BLaER1 treated with 17β-estradiol and CSF1 and Interleukin-3, amounts not matched to agents 10 nM and 100 nM (cell line): ENCODE measurements at regions not wholly inside any gene's neighbourhood (a gene's known extent, or its start where the extent isn't known, plus 50 kb on each side); places are given as distances from the start of the nearest gene placed in this dataset.

Source experiments
- H3K27ac ChIP-seq, 11 experiments: shearing (Covaris generic); formaldehyde crosslinking; 2 replicates each; pipeline ENCODE4 v1.8.1; 2022
- H3K27me3 ChIP-seq, 11 experiments: shearing (Covaris generic); formaldehyde crosslinking; 2 replicates each; pipeline ENCODE4 v1.8.1; 2022
- H3K36me3 ChIP-seq, 11 experiments: shearing (Covaris generic); formaldehyde crosslinking; 2 replicates each; pipeline ENCODE4 v1.8.1; 2022
- H3K4me1 ChIP-seq, 10 experiments: shearing (Covaris generic); formaldehyde crosslinking; 2 replicates each; pipeline ENCODE4 v1.8.1; 2022
- H3K4me2 ChIP-seq, 11 experiments: shearing (Covaris generic); formaldehyde crosslinking; 2 replicates each; pipeline ENCODE4 v1.8.1; 2022
- H3K4me3 ChIP-seq, 10 experiments: shearing (Covaris generic); formaldehyde crosslinking; 2 replicates each; pipeline ENCODE4 v1.8.1; 2022
- H3K9ac ChIP-seq, 11 experiments: shearing (Covaris generic); formaldehyde crosslinking; 2 replicates each; pipeline ENCODE4 v1.8.1; 2022
- H3K9me3 ChIP-seq, 11 experiments: shearing (Covaris generic); formaldehyde crosslinking; replicated peaks in 1 of 11; 2 replicates each; pipeline ENCODE4 v1.8.1; 2022
- H4K20me1 ChIP-seq, 11 experiments: shearing (Covaris generic); formaldehyde crosslinking; 2 replicates each; pipeline ENCODE4 v1.8.1; 2022
- Cebpa-rat ChIP-seq, 11 experiments: shearing (Covaris generic); IDR thresholded peaks; 2 replicates each; pipeline ENCODE4 v1.8.1; 2022

GRCh38 chr17:70653850-70654249 is 484.5 kb downstream of the KCNJ2 start:
- H3K4me1 ChIP-seq, result peaks cover 0 to 14% (median 4%) of the 10 kb centered on the region in 10 experiments; a peak in 9 of 20 replicates
- no peaks in the 10 kb centered on the region for H4K20me1 ChIP-seq
- no peak overlapping the region for H3K27ac ChIP-seq
- no peaks in the 10 kb centered on the region for H3K27me3 ChIP-seq
- no peak overlapping the region for H3K9ac ChIP-seq
- H3K4me3 ChIP-seq, result no peak overlapping the region
- no peaks in the 10 kb centered on the region for H3K9me3 ChIP-seq
- no peak for TF ChIP-seq Cebpa-rat (IDR thresholded peaks at IDR 0.05)
- no peaks in the 10 kb centered on the region for H3K36me3 ChIP-seq
- H3K4me2 ChIP-seq, result no peak overlapping the region

- H3K4me3 ChIP-seq, result no peak overlapping the region
- no peaks in the 10 kb centered on the region for H4K20me1 ChIP-seq
- no peak overlapping the region for H3K4me2 ChIP-seq
- H3K27me3 ChIP-seq, result no peaks in the 10 kb centered on the region
- H3K36me3 ChIP-seq, result no peaks in the 10 kb centered on the region
- H3K4me1 ChIP-seq, result peaks cover 0 to 14% (median 4%) of the 10 kb centered on the region in 10 experiments; a peak in 9 of 20 replicates
- H3K9ac ChIP-seq, result no peak overlapping the region
- no peaks in the 10 kb centered on the region for H3K9me3 ChIP-seq
- TF ChIP-seq Cebpa-rat (IDR thresholded peaks at IDR 0.05), result no peak
- no peak overlapping the region for H3K27ac ChIP-seq
Observed at GRCh38 chr17:70654706-70655105, 485.4 kb downstream of the KCNJ2 start.

- no peak for TF ChIP-seq Cebpa-rat (IDR thresholded peaks at IDR 0.05)
- Histone ChIP-seq H3K27ac (no peak overlapping the region), H3K4me3 (no peak overlapping the region), H4K20me1 (no peaks in the 10 kb centered on the region), H3K9ac (no peak overlapping the region), H3K9me3 (no peaks in the 10 kb centered on the region), H3K36me3 (no peaks in the 10 kb centered on the region), H3K4me2 (no peak overlapping the region), H3K27me3 (no peaks in the 10 kb centered on the region), H3K4me1 (peaks cover 0 to 14% (median 4%) of the 10 kb centered on the region in 10 experiments; a peak in 9 of 20 replicates)
Observed at GRCh38 chr17:70655176-70655958, 486.0 kb downstream of the KCNJ2 start.

- no peak overlapping the region for H3K27ac ChIP-seq
- no peak overlapping the region for H3K9ac ChIP-seq
- H3K27me3 ChIP-seq, result no peaks in the 10 kb centered on the region
- peaks cover 0 to 14% (median 4%) of the 10 kb centered on the region in 10 experiments; a peak in 9 of 20 replicates for H3K4me1 ChIP-seq
- H3K36me3 ChIP-seq, result no peaks in the 10 kb centered on the region
- H4K20me1 ChIP-seq, result no peaks in the 10 kb centered on the region
- no peak overlapping the region for H3K4me2 ChIP-seq
- TF ChIP-seq Cebpa-rat (IDR thresholded peaks at IDR 0.05), result no peak
- no peaks in the 10 kb centered on the region for H3K9me3 ChIP-seq
- no peak overlapping the region for H3K4me3 ChIP-seq
Observed at GRCh38 chr17:70658317-70658716, 489.0 kb downstream of the KCNJ2 start.

- TF ChIP-seq Cebpa-rat (IDR thresholded peaks at IDR 0.05), result no peak
- H3K36me3 ChIP-seq, result no peaks in the 10 kb centered on the region
- no peak overlapping the region for H3K9ac ChIP-seq
- no peak overlapping the region for H3K27ac ChIP-seq
- no peaks in the 10 kb centered on the region for H3K27me3 ChIP-seq
- H4K20me1 ChIP-seq, result no peaks in the 10 kb centered on the region
- no peak overlapping the region for H3K4me2 ChIP-seq
- H3K9me3 ChIP-seq, result no peaks in the 10 kb centered on the region
- H3K4me3 ChIP-seq, result no peak overlapping the region
- H3K4me1 ChIP-seq, result peaks cover 0 to 14% (median 4%) of the 10 kb centered on the region in 10 experiments; a peak in 9 of 20 replicates
Observed at GRCh38 chr17:70658840-70659239, 489.5 kb downstream of the KCNJ2 start.

- Histone ChIP-seq H4K20me1 (no peaks in the 10 kb centered on the region), H3K4me1 (peaks cover 0 to 9% (median 3%) of the 10 kb centered on the region in 10 experiments; a peak in 9 of 20 replicates), H3K4me2 (no peak overlapping the region), H3K9me3 (no peaks in the 10 kb centered on the region), H3K36me3 (no peaks in the 10 kb centered on the region), H3K27ac (no peak overlapping the region), H3K9ac (no peak overlapping the region), H3K27me3 (no peaks in the 10 kb centered on the region), H3K4me3 (no peak overlapping the region)
- no peak for TF ChIP-seq Cebpa-rat (IDR thresholded peaks at IDR 0.05)
Observed at GRCh38 chr17:70661342-70662222, 492.2 kb downstream of the KCNJ2 start.

GRCh38 chr17:70668276-70668937 is 499.1 kb downstream of the KCNJ2 start:
- no peaks in the 10 kb centered on the region for H3K27me3 ChIP-seq
- H3K9ac ChIP-seq, result no peak overlapping the region
- H3K4me2 ChIP-seq, result no peak overlapping the region
- 0 out of 20 replicates have a peak, but pooled peaks cover 0 to 1% (median 0%) of the 10 kb centered on the region in 10 experiments for H3K4me1 ChIP-seq
- H3K27ac ChIP-seq, result no peak overlapping the region
- no peak for TF ChIP-seq Cebpa-rat (IDR thresholded peaks at IDR 0.05)
- no peaks in the 10 kb centered on the region for H3K9me3 ChIP-seq
- H3K36me3 ChIP-seq, result no peaks in the 10 kb centered on the region
- no peak overlapping the region for H3K4me3 ChIP-seq
- H4K20me1 ChIP-seq, result no peaks in the 10 kb centered on the region

- no peak for TF ChIP-seq Cebpa-rat (IDR thresholded peaks at IDR 0.05)
- H3K4me1 ChIP-seq, result peaks cover 0 to 7% (median 0%) of the 10 kb centered on the region in 10 experiments; a peak in 3 of 20 replicates
- no peaks in the 10 kb centered on the region for H3K36me3 ChIP-seq
- H4K20me1 ChIP-seq, result no peaks in the 10 kb centered on the region
- no peak overlapping the region for H3K9ac ChIP-seq
- no peak overlapping the region for H3K27ac ChIP-seq
- no peak overlapping the region for H3K4me3 ChIP-seq
- no peaks in the 10 kb centered on the region for H3K27me3 ChIP-seq
- H3K4me2 ChIP-seq, result no peak overlapping the region
- H3K9me3 ChIP-seq, result no peaks in the 10 kb centered on the region
Observed at GRCh38 chr17:70668938-70669778, 499.8 kb downstream of the KCNJ2 start.
